ENCODE measurements at regions not wholly inside any gene's neighbourhood (a gene's known extent, or its start where the extent isn't known, plus 50 kb on each side); places are given as distances from the start of the nearest gene placed in this dataset.

- FAIRE-seq: peak; percentile 34
- Histone ChIP-seq H3K79me2 (ENCODE audit: insufficient read depth, low read length) (no peaks in the 10 kb centered on the region), H3K36me3 (replicated peaks in 1 of 2; ENCODE audit: control insufficient read depth in 1 of 2, insufficient read depth in 2 of 2, low read length in 2 of 2) (no peaks in the 10 kb centered on the region), H3K9ac (ENCODE audit: insufficient read depth, low read depth, low read length) (no peak overlapping the region), H3K9me3 (ENCODE audit: low read length) (no peaks in the 10 kb centered on the region), H3K4me3 (replicated peaks in 1 of 3; ENCODE audit: insufficient read depth in 1 of 3, low read depth in 2 of 3, low read length in 3 of 3) (0 out of 6 replicates have a peak overlapping the region, but pooled peaks of 1 of the 3 experiments have one; percentile 7), H3K27me3 (ENCODE audit: control insufficient read depth in 1 of 2, insufficient read depth in 2 of 2, low read length in 2 of 2) (no peaks in the 10 kb centered on the region; a peak in 1 of 5 replicates), H3K4me1 (ENCODE audit: insufficient read depth, low read length) (peaks cover 47% of the 10 kb centered on the region), H3K27ac (ENCODE audit: extremely low read length, insufficient read depth, low read length) (no peak overlapping the region), H3K4me2 (ENCODE audit: low read depth, low read length) (peak overlapping the region; percentile 20), H4K20me1 (ENCODE audit: insufficient read depth, low read length) (no peaks in the 10 kb centered on the region), H2AFZ (ENCODE audit: low read length) (no peak overlapping the region)
- CTCF ChIA-PET (ENCODE audit: low intra/inter-chr PET ratio, low total read pairs): no interaction called here
- POLR2A ChIA-PET: no interaction called here
- 8% methylated on average over 3 of the region's 3 CpGs for WGBS (ENCODE audit: low lambda C conversion rate)
- DNase-seq (ENCODE audit: low spot score): peak; percentile 17
- no TSS peak for BruUV-seq (replicated peaks)
- intact Hi-C loops (cut with micrococcal nuclease; ENCODE audit: unreplicated experiment): no loop called here
- in situ Hi-C loops (cut with HindIII; ENCODE audit: extremely low pct_ligation_motif_present, low pct_unique_long_range_greater_than_20kb): no loop called here
- ATAC-seq: peak; percentile 89
- TF ChIP-seq FOXP1 (IDR thresholded peaks at IDR 0.05) (no peak), FOXP1 (CRISPR knock-in tag; IDR thresholded peaks at IDR 0.05) (peak; percentile 56; the same call in 1 of the 2 replicates), HNF1B (CRISPR knock-in tag; IDR thresholded peaks at IDR 0.05) (peak; percentile 25; the same call in 1 of the 2 replicates), GATAD1 (CRISPR knock-in tag; IDR thresholded peaks at IDR 0.05) (0 out of 2 replicates have a peak, but pooled peaks have one; percentile 14), REL (CRISPR knock-in tag; conservative IDR thresholded peaks at IDR 0.05) (no peak), ZNF652 (CRISPR knock-in tag; IDR thresholded peaks at IDR 0.05; ENCODE audit: borderline replicate concordance, low read depth) (peak; percentile 14; the same call in 1 of the 2 replicates), HNRNPLL (IDR thresholded peaks at IDR 0.05; ENCODE audit: low read depth, low read length, poor library complexity, severe bottlenecking) (no peak), BCL6 (CRISPR knock-in tag; IDR thresholded peaks at IDR 0.05) (peak; percentile 87), EHMT2 (IDR thresholded peaks at IDR 0.05; ENCODE audit: borderline replicate concordance, low read depth, low read length) (no peak), MED1 (CRISPR knock-in tag; IDR thresholded peaks at IDR 0.05) (peak; percentile 41; the same call in 1 of the 2 replicates), SAP130 (CRISPR knock-in tag; IDR thresholded peaks at IDR 0.05; ENCODE audit: low read depth) (peak; percentile 45), RARA (CRISPR knock-in tag; IDR thresholded peaks at IDR 0.05) (peak; percentile 70), SOX13 (IDR thresholded peaks at IDR 0.05) (no peak), SOX13 (CRISPR knock-in tag; conservative IDR thresholded peaks at IDR 0.05 in 1 of 2, IDR thresholded peaks at IDR 0.05 in 1 of 2) (peak in 1 of 2 experiments; percentile 50; a peak in 1 of 4 replicates), ETV5 (CRISPR knock-in tag; IDR thresholded peaks at IDR 0.05; ENCODE audit: borderline replicate concordance) (peak; percentile 25; the same call in 1 of the 2 replicates), FOXA3 (CRISPR knock-in tag; IDR thresholded peaks at IDR 0.05) (peak; percentile 46; the same call in 1 of the 2 replicates), ARID3A (IDR thresholded peaks at IDR 0.05; ENCODE audit: low read depth, low read length) (peak; percentile 10; the same call in 1 of the 2 replicates), YEATS2 (CRISPR knock-in tag; IDR thresholded peaks at IDR 0.05; ENCODE audit: borderline replicate concordance) (no peak), PAXIP1 (CRISPR knock-in tag; conservative IDR thresholded peaks at IDR 0.05) (peak; percentile 64)
These were observed 177.3 kb upstream of the FAT1 start for GRCh38 chr4:186900984-186901383.
